HCT116 (cell line): ENCODE measurements at regions not wholly inside any gene's neighbourhood (a gene's known extent, or its start where the extent isn't known, plus 50 kb on each side); places are given as distances from the start of the nearest gene placed in this dataset.
"Not testable (repeated sequence)": the region's sequence is repeated elsewhere in the genome, so short reads cannot be mapped to it uniquely, and the experiment has no call there.

ENCODE experiments used
- ATAC-seq: fragments of 200-7000 bp; cut with Tn5 transposase; 2 replicates; pipeline ENCODE4 v1.9.1; 2020; ENCODE audit warnings: mild to moderate bottlenecking, moderate library complexity
- BruUV-seq: library from RNA; stranded (reverse); fragments of 400-500 nt; replicated peaks from 2 replicates; lab custom pipeline; 2021; lab: Mats Ljungman, UMichigan
- CTCF ChIA-PET: fragments of 300-600 bp; sonication (Branson Sonifier 250); formaldehyde crosslinking; loops from one replicate; lab custom pipeline; 2021; ENCODE audit warnings: antibody characterized with exemption; lab: Charles Lee
- POLR2A ChIA-PET: fragments of 300-600, 350-600 bp; sonication (Branson Sonifier 250); formaldehyde crosslinking; loops from one replicate; lab custom pipeline; 2021; ENCODE audit warnings: antibody characterized with exemption; lab: Charles Lee
- RAD21 ChIA-PET, 2 experiments: fragments of 300-600 bp; sonication (Branson Sonifier 250); formaldehyde crosslinking; loops; one replicate each; lab custom pipeline; 2023; ENCODE audit warnings: low total read pairs in 2 of 2; ENCODE audit not compliant: uncharacterized antibody in 2 of 2, unreplicated experiment in 2 of 2, low non-redundant PET in 1 of 2; lab: Charles Lee
- DNase-seq: peaks from one replicate; pipeline ENCODE4 v3.0.0-alpha.2; 2010; ENCODE audit warnings: low read depth, low spot score
- H2AFZ ChIP-seq: fragments of 200-600 bp; shearing (Covaris generic), sonication (generic); 2 replicates; pipeline ENCODE4 v1.6.1; 2017; ENCODE audit warnings: low read depth, mixed run types, mixed read lengths, antibody characterized with exemption, low read length; ENCODE audit not compliant: poor library complexity, severe bottlenecking
- H3K27ac ChIP-seq: 2 replicates; pipeline ENCODE4 v1.5.1; 2012; ENCODE audit warnings: low read depth, low read length
- H3K27me3 ChIP-seq: fragments of 200-600 bp; sonication (generic); 2 replicates; pipeline ENCODE4 v1.6.1; 2016; ENCODE audit warnings: mixed run types, low read length, mixed read lengths; ENCODE audit not compliant: insufficient read depth
- H3K36me3 ChIP-seq, 2 experiments: fragments of 200-500 bp in 1 of 2; fragments of 200-600 bp in 1 of 2; sonication (Bioruptor generic) in 1 of 2; sonication (generic) in 1 of 2; 2 replicates each; pipeline versions ENCODE4 v1.5.1 to v1.6.1; 2014 to 2016; ENCODE audit warnings: low read length in 2 of 2, inconsistent platforms in 1 of 2, mixed read lengths in 1 of 2, mixed run types in 1 of 2; ENCODE audit not compliant: insufficient read depth in 2 of 2, control insufficient read depth in 1 of 2
- H3K4me1 ChIP-seq, 2 experiments: fragments of 200-600 bp in 1 of 2; sonication (generic) in 1 of 2; 2 replicates each; pipeline versions ENCODE4 v1.5.1 to v1.6.1; 2012 to 2017; ENCODE audit warnings: low read length in 2 of 2, inconsistent platforms in 1 of 2, mild to moderate bottlenecking in 1 of 2, mixed read lengths in 1 of 2, mixed run types in 1 of 2, moderate library complexity in 1 of 2; ENCODE audit not compliant: insufficient read depth in 2 of 2, control insufficient read depth in 1 of 2
- H3K4me2 ChIP-seq: fragments of 200-600 bp; sonication (generic); 2 replicates; pipeline ENCODE4 v1.6.1; 2017; ENCODE audit warnings: mixed run types, low read length, mixed read lengths
- H3K4me3 ChIP-seq, 2 experiments: fragments of 200-600 bp in 1 of 2; sonication (generic) in 1 of 2; replicated peaks in 1 of 2; 2 replicates each; pipeline ENCODE4 v1.5.1; 2011 to 2016; ENCODE audit warnings: low read length in 2 of 2, control low read depth in 1 of 2, low read depth in 1 of 2, mild to moderate bottlenecking in 1 of 2, mixed read lengths in 1 of 2, mixed run types in 1 of 2
- H3K79me2 ChIP-seq: fragments of 200-600 bp; sonication (generic); 2 replicates; pipeline ENCODE4 v1.6.1; 2017; ENCODE audit warnings: mild to moderate bottlenecking, mixed run types, low read length, moderate library complexity, mixed read lengths; ENCODE audit not compliant: insufficient read depth
- H3K9ac ChIP-seq: fragments of 200-600 bp; sonication (generic); 2 replicates; pipeline ENCODE4 v1.6.1; 2016; ENCODE audit warnings: low read length, mixed read lengths
- H3K9me2 ChIP-seq: fragments of 200-600 bp; sonication (generic), shearing (Covaris generic); 2 replicates; pipeline ENCODE4 v1.6.1; 2017; ENCODE audit warnings: mixed run types, mild to moderate bottlenecking, moderate library complexity; ENCODE audit not compliant: insufficient read depth
- H3K9me3 ChIP-seq, 2 experiments: fragments of 200-500 bp in 1 of 2; fragments of 200-600 bp in 1 of 2; sonication (Bioruptor generic) in 1 of 2; sonication (generic) in 1 of 2; 2 replicates each; pipeline ENCODE4 v1.6.1; 2014 to 2017; ENCODE audit warnings: low read length in 2 of 2, mixed read lengths in 2 of 2, inconsistent platforms in 1 of 2, low read depth in 1 of 2, mild to moderate bottlenecking in 1 of 2, mixed run types in 1 of 2, moderate library complexity in 1 of 2; ENCODE audit not compliant: control insufficient read depth in 1 of 2, insufficient read depth in 1 of 2
- H4K20me1 ChIP-seq: fragments of 200-600 bp; sonication (generic), shearing (Covaris generic); 2 replicates; pipeline ENCODE4 v1.6.1; 2017; ENCODE audit warnings: mixed run types, mild to moderate bottlenecking, moderate library complexity; ENCODE audit not compliant: insufficient read depth
- CBX3 ChIP-seq: IDR thresholded peaks from 2 replicates; pipeline ENCODE4 v1.6.1; 2012; ENCODE audit warnings: low read depth
- CEBPB ChIP-seq: IDR thresholded peaks from 2 replicates; pipeline ENCODE4 v1.6.1; 2012; ENCODE audit warnings: low read depth
- EGR1 ChIP-seq: IDR thresholded peaks from 2 replicates; pipeline ENCODE4 v1.6.1; 2012; ENCODE audit warnings: low read depth
- ELF1 ChIP-seq: IDR thresholded peaks from 2 replicates; pipeline ENCODE4 v1.6.1; 2012; ENCODE audit warnings: low read depth, borderline replicate concordance
- EZH2phosphoT487 ChIP-seq: fragments of 200-600 bp; IDR thresholded peaks from 2 replicates; pipeline ENCODE4 v1.6.1; 2018; ENCODE audit warnings: antibody characterized with exemption, borderline replicate concordance
- POLR2A ChIP-seq: IDR thresholded peaks from 2 replicates; pipeline ENCODE4 v1.7.0; 2011; ENCODE audit warnings: borderline replicate concordance; ENCODE audit not compliant: insufficient read depth, insufficient read length; ENCODE audit errors: extremely low read depth
- POLR2AphosphoS5 ChIP-seq: IDR thresholded peaks from 2 replicates; pipeline ENCODE4 v1.6.1; 2011; ENCODE audit warnings: mild to moderate bottlenecking, low read depth, low read length, moderate library complexity
- RAD21 ChIP-seq: IDR thresholded peaks from 2 replicates; pipeline ENCODE4 v1.6.1; 2012; ENCODE audit warnings: low read depth, mild to moderate bottlenecking
- SIN3A ChIP-seq: IDR thresholded peaks from 2 replicates; pipeline ENCODE4 v1.6.1; 2012; ENCODE audit warnings: low read depth
- SP1 ChIP-seq: IDR thresholded peaks from 2 replicates; pipeline ENCODE4 v1.6.1; 2012; ENCODE audit warnings: low read depth
- SRF ChIP-seq: IDR thresholded peaks from 2 replicates; pipeline ENCODE4 v1.6.1; 2012; ENCODE audit warnings: low read depth
- YY1 ChIP-seq: IDR thresholded peaks from 2 replicates; pipeline ENCODE4 v1.6.1; 2011; ENCODE audit warnings: low read length, low read depth, moderate library complexity, mild to moderate bottlenecking; ENCODE audit not compliant: insufficient replicate concordance; ENCODE audit errors: extremely low read depth
- ZFX ChIP-seq: fragments of 450-650 bp; IDR thresholded peaks from 2 replicates; pipeline ENCODE4 v1.6.1; 2017
- intact Hi-C: fragments of 100-400 bp; cut with micrococcal nuclease; formaldehyde crosslinking; loops from 2 replicates; pipeline ENCODE4 v1.10.0; 2022
- TF ChIP-seq, protein P1 (sequence below): IDR thresholded peaks from 2 replicates; pipeline ENCODE4 v1.6.1; 2012; ENCODE audit warnings: low read depth

DNA sequence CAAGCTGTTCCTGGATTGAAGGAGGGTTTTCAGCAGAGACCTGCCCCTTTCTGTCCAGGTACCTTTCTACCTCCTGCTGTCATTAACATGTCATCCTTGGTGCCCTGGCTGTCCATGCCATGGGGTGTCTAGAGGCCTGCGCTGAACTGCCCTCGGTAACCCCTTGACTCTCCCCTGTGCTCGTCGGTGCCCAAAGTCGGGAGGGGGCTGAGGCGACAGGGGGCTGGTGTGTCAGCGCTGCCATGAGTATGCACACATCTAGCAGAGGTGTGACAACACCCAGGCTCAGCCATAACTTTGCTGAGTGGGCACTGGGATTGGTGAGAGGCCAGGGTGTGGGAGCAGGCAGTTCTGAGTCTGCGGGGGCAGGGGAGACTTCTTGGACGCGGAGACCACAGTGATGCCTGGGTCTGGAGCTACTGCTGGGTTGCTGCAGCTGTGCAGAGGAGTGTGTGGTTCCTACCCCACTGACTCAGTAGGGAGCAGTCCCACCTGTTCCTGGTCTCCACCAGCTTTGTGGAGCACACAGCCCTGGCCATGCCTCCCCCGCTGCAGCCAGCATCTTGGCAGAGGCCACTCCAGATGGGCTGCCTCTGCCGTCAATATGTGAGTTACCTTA is 376.2 kb upstream of the SEMA3C start (continued):
- TF ChIP-seq, protein P1, sequence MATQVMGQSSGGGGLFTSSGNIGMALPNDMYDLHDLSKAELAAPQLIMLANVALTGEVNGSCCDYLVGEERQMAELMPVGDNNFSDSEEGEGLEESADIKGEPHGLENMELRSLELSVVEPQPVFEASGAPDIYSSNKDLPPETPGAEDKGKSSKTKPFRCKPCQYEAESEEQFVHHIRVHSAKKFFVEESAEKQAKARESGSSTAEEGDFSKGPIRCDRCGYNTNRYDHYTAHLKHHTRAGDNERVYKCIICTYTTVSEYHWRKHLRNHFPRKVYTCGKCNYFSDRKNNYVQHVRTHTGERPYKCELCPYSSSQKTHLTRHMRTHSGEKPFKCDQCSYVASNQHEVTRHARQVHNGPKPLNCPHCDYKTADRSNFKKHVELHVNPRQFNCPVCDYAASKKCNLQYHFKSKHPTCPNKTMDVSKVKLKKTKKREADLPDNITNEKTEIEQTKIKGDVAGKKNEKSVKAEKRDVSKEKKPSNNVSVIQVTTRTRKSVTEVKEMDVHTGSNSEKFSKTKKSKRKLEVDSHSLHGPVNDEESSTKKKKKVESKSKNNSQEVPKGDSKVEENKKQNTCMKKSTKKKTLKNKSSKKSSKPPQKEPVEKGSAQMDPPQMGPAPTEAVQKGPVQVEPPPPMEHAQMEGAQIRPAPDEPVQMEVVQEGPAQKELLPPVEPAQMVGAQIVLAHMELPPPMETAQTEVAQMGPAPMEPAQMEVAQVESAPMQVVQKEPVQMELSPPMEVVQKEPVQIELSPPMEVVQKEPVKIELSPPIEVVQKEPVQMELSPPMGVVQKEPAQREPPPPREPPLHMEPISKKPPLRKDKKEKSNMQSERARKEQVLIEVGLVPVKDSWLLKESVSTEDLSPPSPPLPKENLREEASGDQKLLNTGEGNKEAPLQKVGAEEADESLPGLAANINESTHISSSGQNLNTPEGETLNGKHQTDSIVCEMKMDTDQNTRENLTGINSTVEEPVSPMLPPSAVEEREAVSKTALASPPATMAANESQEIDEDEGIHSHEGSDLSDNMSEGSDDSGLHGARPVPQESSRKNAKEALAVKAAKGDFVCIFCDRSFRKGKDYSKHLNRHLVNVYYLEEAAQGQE = no peak
- TF ChIP-seq EZH2phosphoT487 = no peak
- no peak for TF ChIP-seq SP1
- TF ChIP-seq EGR1 = no peak
- TF ChIP-seq CBX3 = no peak

DNA sequence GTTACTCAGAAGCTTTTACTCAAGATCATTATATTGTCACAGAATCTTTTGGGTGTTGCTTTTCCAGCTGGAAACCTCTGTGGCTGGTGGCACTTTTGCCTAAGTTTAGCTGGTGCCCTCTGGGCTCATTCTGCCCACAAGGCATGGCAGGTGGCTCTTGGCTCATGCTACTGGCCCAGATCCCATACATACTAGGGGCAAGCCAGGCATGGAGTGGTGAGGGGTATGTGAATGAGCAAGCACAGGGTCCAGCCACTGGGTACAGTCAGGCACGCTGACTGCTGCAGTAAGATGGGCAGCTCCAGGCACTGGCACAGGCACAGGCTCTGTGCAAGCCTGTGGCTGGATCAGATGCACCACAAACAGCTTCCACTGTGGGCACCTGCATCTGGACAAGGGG is 375.0 kb upstream of the SEMA3C start:
- Histone ChIP-seq H3K4me1 (peaks cover 1 to 4% of the 10 kb centered on the region in 2 experiments; a peak in 3 of 4 replicates), H3K4me3 (no peak overlapping the region), H3K4me2 (no peak overlapping the region), H3K27me3 (no peaks in the 10 kb centered on the region), H3K79me2 (no peaks in the 10 kb centered on the region), H3K9ac (no peak overlapping the region), H2AFZ (no peak overlapping the region), H4K20me1 (no peaks in the 10 kb centered on the region), H3K36me3 (no peaks in the 10 kb centered on the region), H3K27ac (no peak overlapping the region), H3K9me2 (no peaks in the 10 kb centered on the region), H3K9me3 (no peaks in the 10 kb centered on the region)
- CTCF ChIA-PET = no interaction called here
- BruUV-seq = no TSS peak
- POLR2A ChIA-PET = no interaction called here
- no peak for TF ChIP-seq POLR2A
- no peak for TF ChIP-seq RAD21
- TF ChIP-seq ELF1 = no peak
- TF ChIP-seq CEBPB = no peak
- no peak for TF ChIP-seq POLR2AphosphoS5
- no peak for TF ChIP-seq SIN3A
- TF ChIP-seq ZFX = no peak
- no peak for TF ChIP-seq YY1
- TF ChIP-seq SP1 = no peak
- no peak for TF ChIP-seq SRF
- intact Hi-C loops = no loop called here
- RAD21 ChIA-PET = no interaction called here
- no peak for DNase-seq
- no peak for ATAC-seq

DNA sequence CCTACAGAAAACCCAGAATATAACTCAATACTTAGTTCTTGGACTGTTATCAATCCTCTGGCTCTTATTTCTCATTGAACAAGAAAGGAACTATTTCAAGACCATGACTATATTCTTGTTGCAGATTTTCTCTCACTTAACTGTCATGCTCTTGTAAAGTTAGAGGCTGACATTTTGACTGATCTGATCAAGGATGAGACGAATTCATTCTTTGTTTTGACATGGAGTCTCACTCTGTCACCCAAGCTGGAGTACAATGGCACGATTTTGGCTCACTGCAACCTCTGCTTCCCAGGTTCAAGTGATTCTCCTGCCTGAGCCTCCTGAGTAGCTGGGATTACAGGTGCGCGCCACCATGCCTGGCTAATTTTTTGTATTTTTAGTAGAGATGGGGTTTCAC is 367.9 kb upstream of the SEMA3C start:
- POLR2A ChIA-PET, CTCF ChIA-PET, RAD21 ChIA-PET: not testable (repeated sequence)

More for the DNA sequence above, 367.9 kb upstream of the SEMA3C start:
- H3K36me3 ChIP-seq, H2AFZ ChIP-seq, H3K4me2 ChIP-seq, H3K9ac ChIP-seq, H3K9me3 ChIP-seq, intact Hi-C loops, H3K4me3 ChIP-seq, H3K79me2 ChIP-seq, H3K9me2 ChIP-seq, BruUV-seq, H4K20me1 ChIP-seq, DNase-seq, ATAC-seq, H3K27ac ChIP-seq, H3K27me3 ChIP-seq: not testable (repeated sequence)
- H3K4me1 ChIP-seq = peaks cover 15 to 19% of the 10 kb centered on the region in 2 experiments; a peak in 3 of 4 replicates
